ENCODE measurements at regions not wholly inside any gene's neighbourhood (a gene's known extent, or its start where the extent isn't known, plus 50 kb on each side); places are given as distances from the start of the nearest gene placed in this dataset.

DNA sequence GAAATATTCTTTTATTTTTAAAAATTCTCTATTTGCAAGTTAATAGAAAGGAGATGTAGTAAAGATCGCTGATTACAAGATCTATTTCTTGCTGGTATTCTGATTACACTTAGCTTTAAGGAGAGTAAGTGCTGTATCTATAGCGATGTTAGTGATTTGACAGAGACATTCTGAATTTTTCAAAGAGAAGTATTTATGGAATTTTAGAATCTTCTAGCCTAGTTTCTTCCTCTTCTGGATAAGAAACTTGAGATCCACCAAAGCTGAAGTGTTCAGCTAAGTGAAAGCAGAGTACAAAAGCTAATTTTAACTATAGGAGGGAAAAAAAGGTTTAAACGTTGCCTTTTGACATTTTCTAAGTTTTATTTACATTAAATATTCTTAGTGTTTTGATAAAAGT lies 72.1 kb upstream of the RARB start:
- TF ChIP-seq, protein P1, sequence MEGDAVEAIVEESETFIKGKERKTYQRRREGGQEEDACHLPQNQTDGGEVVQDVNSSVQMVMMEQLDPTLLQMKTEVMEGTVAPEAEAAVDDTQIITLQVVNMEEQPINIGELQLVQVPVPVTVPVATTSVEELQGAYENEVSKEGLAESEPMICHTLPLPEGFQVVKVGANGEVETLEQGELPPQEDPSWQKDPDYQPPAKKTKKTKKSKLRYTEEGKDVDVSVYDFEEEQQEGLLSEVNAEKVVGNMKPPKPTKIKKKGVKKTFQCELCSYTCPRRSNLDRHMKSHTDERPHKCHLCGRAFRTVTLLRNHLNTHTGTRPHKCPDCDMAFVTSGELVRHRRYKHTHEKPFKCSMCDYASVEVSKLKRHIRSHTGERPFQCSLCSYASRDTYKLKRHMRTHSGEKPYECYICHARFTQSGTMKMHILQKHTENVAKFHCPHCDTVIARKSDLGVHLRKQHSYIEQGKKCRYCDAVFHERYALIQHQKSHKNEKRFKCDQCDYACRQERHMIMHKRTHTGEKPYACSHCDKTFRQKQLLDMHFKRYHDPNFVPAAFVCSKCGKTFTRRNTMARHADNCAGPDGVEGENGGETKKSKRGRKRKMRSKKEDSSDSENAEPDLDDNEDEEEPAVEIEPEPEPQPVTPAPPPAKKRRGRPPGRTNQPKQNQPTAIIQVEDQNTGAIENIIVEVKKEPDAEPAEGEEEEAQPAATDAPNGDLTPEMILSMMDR (conservative IDR thresholded peaks at IDR 0.05 in 1 of 2, IDR thresholded peaks at IDR 0.05 in 1 of 2; ENCODE audit: extremely low read depth in 1 of 2, insufficient read depth in 1 of 2, low read depth in 1 of 2, low read length in 2 of 2) = no peak
- no peak for TF ChIP-seq EZH2 (IDR thresholded peaks at IDR 0.05; ENCODE audit: borderline replicate concordance, low read length)

Data from mammary epithelial cell (primary cell).